ENCODE measurements at regions not wholly inside any gene's neighbourhood (a gene's known extent, or its start where the extent isn't known, plus 50 kb on each side); places are given as distances from the start of the nearest gene placed in this dataset.

- H3K36me3 Mint-ChIP-seq (ENCODE audit: insufficient read depth), result no peaks in the 10 kb centered on the region
- TF ChIP-seq CTCF (IDR thresholded peaks at IDR 0.05; ENCODE audit: unreplicated experiment), result no peak
- H3K27me3 Mint-ChIP-seq, result peaks cover 14% of the 10 kb centered on the region
- H3K9me3 Mint-ChIP-seq (ENCODE audit: low read depth), result no peaks in the 10 kb centered on the region
- H3K4me3 Mint-ChIP-seq (ENCODE audit: low read depth), result no peak overlapping the region
- no peak overlapping the region for H3K27ac Mint-ChIP-seq
- DNase-seq (ENCODE audit: low spot score, unreplicated experiment), result no peak
- no peaks in the 10 kb centered on the region for H3K4me1 Mint-ChIP-seq (ENCODE audit: low read depth)
These were observed 184.8 kb downstream of the CDC5L start for GRCh38 chr6:44572346-44572745.

GRCh38 chr6:44575644-44576043 lies 188.1 kb downstream of the CDC5L start:
- Mint-ChIP-seq H3K4me1 (ENCODE audit: low read depth) (no peaks in the 10 kb centered on the region), H3K36me3 (ENCODE audit: insufficient read depth) (no peaks in the 10 kb centered on the region), H3K27me3 (peaks cover 10% of the 10 kb centered on the region), H3K27ac (no peak overlapping the region), H3K9me3 (ENCODE audit: low read depth) (no peaks in the 10 kb centered on the region), H3K4me3 (ENCODE audit: low read depth) (no peak overlapping the region)
- TF ChIP-seq CTCF (IDR thresholded peaks at IDR 0.05; ENCODE audit: unreplicated experiment), result no peak
- no peak for DNase-seq (ENCODE audit: low spot score, unreplicated experiment)

- DNase-seq (ENCODE audit: low spot score, unreplicated experiment), result no peak
- H3K27ac Mint-ChIP-seq, result no peak overlapping the region
- H3K4me3 Mint-ChIP-seq (ENCODE audit: low read depth), result no peak overlapping the region
- H3K36me3 Mint-ChIP-seq (ENCODE audit: insufficient read depth), result no peaks in the 10 kb centered on the region
- peaks cover 8% of the 10 kb centered on the region for H3K27me3 Mint-ChIP-seq
- H3K4me1 Mint-ChIP-seq (ENCODE audit: low read depth), result no peaks in the 10 kb centered on the region
- H3K9me3 Mint-ChIP-seq (ENCODE audit: low read depth), result no peaks in the 10 kb centered on the region
- no peak for TF ChIP-seq CTCF (IDR thresholded peaks at IDR 0.05; ENCODE audit: unreplicated experiment)
These were observed 188.7 kb downstream of the CDC5L start for GRCh38 chr6:44576132-44576631.

- TF ChIP-seq CTCF (IDR thresholded peaks at IDR 0.05; ENCODE audit: unreplicated experiment), result no peak
- Mint-ChIP-seq H3K27me3 (peaks cover 5% of the 10 kb centered on the region), H3K27ac (no peak overlapping the region), H3K36me3 (ENCODE audit: insufficient read depth) (no peaks in the 10 kb centered on the region), H3K4me3 (ENCODE audit: low read depth) (no peak overlapping the region), H3K4me1 (ENCODE audit: low read depth) (no peaks in the 10 kb centered on the region), H3K9me3 (ENCODE audit: low read depth) (peaks cover 10% of the 10 kb centered on the region)
- DNase-seq (ENCODE audit: low spot score, unreplicated experiment), result no peak
These were observed 193.4 kb downstream of the CDC5L start for GRCh38 chr6:44580901-44581300.

- no peak overlapping the region for H3K4me3 Mint-ChIP-seq (ENCODE audit: low read depth)
- no peaks in the 10 kb centered on the region for H3K4me1 Mint-ChIP-seq (ENCODE audit: low read depth)
- no peak overlapping the region for H3K27ac Mint-ChIP-seq
- no peak for TF ChIP-seq CTCF (IDR thresholded peaks at IDR 0.05; ENCODE audit: unreplicated experiment)
- peaks cover 12% of the 10 kb centered on the region for H3K9me3 Mint-ChIP-seq (ENCODE audit: low read depth)
- no peaks in the 10 kb centered on the region for H3K36me3 Mint-ChIP-seq (ENCODE audit: insufficient read depth)
- peaks cover 5% of the 10 kb centered on the region for H3K27me3 Mint-ChIP-seq
- no peak for DNase-seq (ENCODE audit: low spot score, unreplicated experiment)
These were observed 195.4 kb downstream of the CDC5L start for GRCh38 chr6:44582930-44583329.
